ENCODE measurements at regions not wholly inside any gene's neighbourhood (a gene's known extent, or its start where the extent isn't known, plus 50 kb on each side); places are given as distances from the start of the nearest gene placed in this dataset.
A peak's percentile ranks its signal among the peaks of the same experiment; 100 is the strongest.

DNA sequence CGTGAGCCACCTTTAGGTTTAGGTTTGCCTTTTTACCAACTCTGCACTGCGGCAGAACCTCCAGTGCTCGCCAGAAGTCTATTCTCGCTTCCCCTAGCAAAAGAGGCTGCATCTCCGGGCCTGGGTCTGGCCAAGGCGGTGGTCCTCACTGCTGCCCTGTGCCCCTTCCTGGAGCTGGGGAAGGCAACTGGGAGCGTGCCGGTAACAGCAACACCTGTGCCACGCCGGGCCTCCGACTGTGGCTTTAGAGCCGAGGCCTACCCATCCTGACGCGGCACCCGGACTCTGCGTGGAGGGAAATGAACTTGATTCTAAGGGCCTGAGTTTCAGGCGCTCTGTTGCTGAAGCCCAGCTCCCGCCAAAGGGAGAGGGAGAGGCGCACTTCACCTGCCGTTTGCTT lies 82.4 kb upstream of the SPATA31C2 start:
- DNase-seq, result no peak

DNA sequence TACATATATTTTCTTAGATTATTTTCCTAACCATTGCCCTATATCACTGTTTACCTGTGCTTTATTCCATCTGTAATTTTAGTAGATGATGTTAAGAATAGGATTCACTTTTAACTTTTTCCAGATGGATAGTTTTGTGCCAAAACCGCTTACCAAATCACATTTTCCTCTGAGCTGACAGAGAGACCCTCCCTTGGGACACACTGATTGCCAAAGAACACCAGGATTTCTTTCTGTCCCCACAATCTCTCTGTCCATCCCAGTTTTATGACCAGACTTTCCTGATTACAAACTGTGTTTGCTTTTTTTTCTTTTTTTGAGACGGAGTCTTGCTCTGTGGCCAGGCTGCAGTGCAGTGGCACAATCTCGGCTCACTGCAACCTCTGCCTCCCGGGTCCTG lies 81.3 kb upstream of the SPATA31C2 start:
- no peak for DNase-seq

- DNase-seq, result no peak
Observed at GRCh38 chr9:88218726-88219125, 80.5 kb upstream of the SPATA31C2 start.

- DNase-seq, result no peak
Observed at GRCh38 chr9:88216126-88216995, 78.1 kb upstream of the SPATA31C2 start.

DNA sequence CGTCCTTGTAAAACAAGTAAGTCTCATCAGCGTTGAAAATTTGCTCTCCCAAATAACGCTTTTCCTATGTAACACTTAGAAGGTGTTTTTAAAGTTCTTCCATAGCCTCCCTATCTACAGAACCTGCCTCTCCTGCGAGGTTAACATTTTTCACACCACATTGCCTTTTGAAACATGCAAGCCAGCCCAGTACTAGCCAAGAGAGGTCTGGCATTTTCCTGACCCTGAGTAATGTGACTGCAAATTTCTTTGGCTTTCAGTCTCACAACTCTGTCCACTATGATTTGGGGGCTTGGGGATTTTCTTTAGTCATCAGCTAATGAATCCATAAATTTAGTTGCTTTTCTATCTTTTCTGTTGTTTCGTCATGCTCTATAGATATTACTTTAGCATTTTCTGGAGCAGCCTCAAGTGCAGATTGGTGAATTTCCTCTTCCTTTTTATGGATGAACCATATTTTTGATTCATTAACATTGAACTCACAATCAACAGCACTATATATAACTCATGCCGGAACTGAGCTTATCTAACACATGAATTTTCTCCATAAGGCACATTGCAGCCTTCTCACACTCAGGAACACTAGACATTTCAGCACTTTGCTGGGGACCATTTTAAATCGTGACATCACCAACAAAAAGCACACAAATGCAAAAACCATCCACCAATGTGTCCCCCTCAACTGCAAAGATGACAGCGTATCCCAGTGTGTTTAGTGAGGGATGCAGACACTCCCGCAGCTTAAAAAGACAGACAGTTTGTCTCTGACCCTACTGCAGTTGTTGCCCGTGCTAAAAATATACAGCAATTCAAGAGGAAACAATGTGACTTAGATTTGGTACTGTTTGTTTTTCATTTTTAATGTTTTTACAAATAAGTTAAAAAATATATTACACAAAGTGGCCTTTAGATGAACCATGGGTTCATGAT lies 77.2 kb upstream of the SPATA31C2 start:
- DNase-seq, result no peak

- DNase-seq, result no peak
Observed at GRCh38 chr9:88202321-88202720, 64.0 kb upstream of the SPATA31C2 start.

GRCh38 chr9:88198341-88198807 lies 60.1 kb upstream of the SPATA31C2 start:
- DNase-seq, result no peak

DNA sequence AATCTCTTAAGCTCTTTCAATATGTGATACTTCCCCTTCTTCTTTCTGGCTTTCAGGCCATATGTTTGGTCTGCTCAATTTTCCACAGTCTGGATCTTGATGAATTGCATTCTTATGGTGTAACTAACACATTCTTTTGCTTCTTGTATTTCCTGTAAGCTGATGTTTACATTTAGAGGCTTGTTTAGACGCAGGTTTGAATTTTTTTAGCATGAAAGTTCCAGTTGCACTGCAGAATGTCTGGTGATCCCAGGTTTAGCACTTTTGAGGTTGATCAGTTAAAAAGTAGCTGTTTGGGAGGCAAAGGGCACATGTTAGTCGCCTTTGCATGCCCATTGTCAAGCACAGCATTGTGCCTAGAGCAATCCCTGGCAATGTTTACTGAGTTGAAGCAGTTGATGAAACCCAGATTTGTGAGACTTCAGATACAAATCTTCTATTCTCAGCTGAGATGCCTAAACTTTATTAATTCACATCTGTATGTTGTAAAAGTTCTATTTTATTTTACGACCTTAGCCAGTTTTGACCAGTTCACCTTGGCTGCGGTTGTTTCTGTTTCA lies 59.6 kb upstream of the SPATA31C2 start:
- no peak for DNase-seq

GRCh38 chr9:88197016-88197415 lies 58.7 kb upstream of the SPATA31C2 start:
- DNase-seq, result peak in 1 of 2 experiments; percentile 0

DNA sequence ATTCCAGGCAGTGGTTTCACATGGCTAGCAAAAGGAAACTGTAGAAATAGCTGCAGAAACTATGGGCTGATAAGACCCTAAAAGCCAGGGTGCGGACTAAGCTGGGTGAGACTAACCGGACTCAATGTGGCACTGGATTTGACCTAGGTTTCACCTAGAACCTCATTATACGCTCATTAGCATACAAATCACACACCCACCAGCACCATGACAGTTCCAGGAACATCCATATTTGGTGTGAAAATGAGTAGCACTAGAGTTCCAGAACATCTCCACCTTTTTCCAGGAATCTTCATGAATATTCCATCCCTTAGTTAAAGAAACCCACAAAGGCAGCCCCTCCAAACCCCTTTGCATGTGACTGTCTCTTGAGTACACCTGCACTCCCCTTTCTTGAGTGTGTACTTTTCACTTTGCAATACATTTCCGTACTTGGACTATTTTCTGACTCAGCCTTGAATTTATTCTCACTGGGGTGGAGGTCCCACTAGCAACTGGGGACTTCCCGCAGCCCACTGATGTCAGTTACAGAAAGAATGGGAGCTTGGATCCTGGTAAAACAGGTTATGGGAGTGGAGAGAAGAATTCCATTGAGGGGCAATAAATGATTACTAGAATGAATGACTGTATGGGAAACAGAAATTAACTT lies 58.0 kb upstream of the SPATA31C2 start:
- no peak for DNase-seq

DNA sequence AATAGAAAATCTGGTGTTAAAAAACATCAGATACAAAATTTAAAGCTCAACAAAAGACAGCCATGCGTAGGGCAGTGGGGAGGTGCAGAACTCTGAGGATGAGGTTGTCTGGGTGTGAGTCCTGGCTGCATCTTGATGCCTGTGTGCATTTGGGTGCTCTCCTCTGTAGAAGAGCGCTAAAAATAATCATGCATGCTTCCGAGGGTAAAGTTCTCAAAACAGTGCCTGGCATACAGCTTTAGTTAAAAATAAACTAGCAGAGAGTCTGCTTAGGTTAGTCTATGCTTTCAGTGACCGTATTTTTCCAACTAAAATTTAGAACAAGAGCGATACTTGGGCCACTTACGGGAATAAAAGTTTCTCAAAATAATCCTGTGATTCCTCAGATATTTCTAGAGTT lies 55.5 kb upstream of the SPATA31C2 start:
- no peak for DNase-seq

DNA sequence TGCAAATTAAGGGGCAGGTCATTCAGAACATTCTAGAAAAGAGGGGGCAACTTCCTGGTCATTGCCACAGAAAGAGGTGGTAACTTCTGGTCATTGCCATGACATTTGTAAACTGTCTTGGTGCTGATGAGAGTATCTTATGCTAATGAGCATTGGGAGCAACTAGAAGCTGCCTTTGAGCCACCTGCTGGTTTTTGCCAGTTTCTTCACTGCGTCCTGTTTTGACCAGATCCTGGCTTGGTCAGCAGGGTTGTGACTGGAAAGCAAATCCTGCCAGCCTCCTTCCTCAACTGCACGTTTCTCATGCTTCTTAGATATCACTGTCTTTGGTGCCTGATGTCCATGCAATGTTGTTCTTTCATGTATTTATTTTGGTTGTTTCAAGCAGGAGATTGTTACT lies 53.2 kb upstream of the SPATA31C2 start:
- no peak for DNase-seq

- no peak for DNase-seq
Observed at GRCh38 chr9:88189371-88189770, 51.1 kb upstream of the SPATA31C2 start.
